ENCODE measurements at regions not wholly inside any gene's neighbourhood (a gene's known extent, or its start where the extent isn't known, plus 50 kb on each side); places are given as distances from the start of the nearest gene placed in this dataset.

DNA sequence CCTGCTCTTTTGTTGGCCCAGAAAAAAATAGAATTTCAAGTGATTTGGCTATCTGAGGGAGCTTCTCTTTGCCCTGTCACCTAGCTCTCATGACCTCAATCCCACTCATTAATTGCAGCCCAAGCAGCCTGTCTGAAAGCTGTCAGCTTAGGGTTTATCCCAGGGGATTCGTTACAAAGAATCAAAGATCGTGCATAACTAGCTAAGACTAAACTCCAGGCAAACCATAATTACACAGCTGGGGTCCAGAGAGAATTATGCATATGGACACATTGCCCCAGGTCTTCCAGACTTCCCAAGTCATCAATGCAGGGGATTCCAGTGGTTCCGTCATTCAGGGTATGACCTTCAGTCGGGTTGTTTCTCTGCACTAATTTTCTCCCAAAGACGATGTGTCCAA, 91.6 kb upstream of the CBLB start:
- H3K36me3 Mint-ChIP-seq = no peaks in the 10 kb centered on the region
- Histone ChIP-seq H3K4me2 (no peak overlapping the region), H3K4me1 (no peaks in the 10 kb centered on the region), H3K36me3 (no peaks in the 10 kb centered on the region), H3K4me3 (no peak overlapping the region), H3K27ac (no peak overlapping the region), H3F3A (ENCODE audit: low read depth) (no peaks in the 10 kb centered on the region), H3K79me2 (ENCODE audit: low read depth) (no peaks in the 10 kb centered on the region), H3K9ac (no peak overlapping the region), H3K9me3 (ENCODE audit: low read depth) (no peaks in the 10 kb centered on the region), H2AFZ (replicated peaks) (no peak overlapping the region), H4K20me1 (ENCODE audit: low read depth) (no peaks in the 10 kb centered on the region), H3K27me3 (no peaks in the 10 kb centered on the region)
- no peak for TF ChIP-seq EZH2phosphoT487 (IDR thresholded peaks at IDR 0.05)
- no peak for TF ChIP-seq EZH2 (IDR thresholded peaks at IDR 0.05)
- no peak for TF ChIP-seq CTCF (IDR thresholded peaks at IDR 0.05)
- no peak overlapping the region for H3K27ac Mint-ChIP-seq
- H3K9me3 Mint-ChIP-seq = no peaks in the 10 kb centered on the region
- DNase-seq (ENCODE audit: low spot score) = peak; percentile 5
- no peak overlapping the region for H3K4me3 Mint-ChIP-seq
- H3K4me1 Mint-ChIP-seq = peaks cover 11% of the 10 kb centered on the region
- peaks cover 3% of the 10 kb centered on the region for H3K27me3 Mint-ChIP-seq (ENCODE audit: insufficient read depth, low read depth)

DNA sequence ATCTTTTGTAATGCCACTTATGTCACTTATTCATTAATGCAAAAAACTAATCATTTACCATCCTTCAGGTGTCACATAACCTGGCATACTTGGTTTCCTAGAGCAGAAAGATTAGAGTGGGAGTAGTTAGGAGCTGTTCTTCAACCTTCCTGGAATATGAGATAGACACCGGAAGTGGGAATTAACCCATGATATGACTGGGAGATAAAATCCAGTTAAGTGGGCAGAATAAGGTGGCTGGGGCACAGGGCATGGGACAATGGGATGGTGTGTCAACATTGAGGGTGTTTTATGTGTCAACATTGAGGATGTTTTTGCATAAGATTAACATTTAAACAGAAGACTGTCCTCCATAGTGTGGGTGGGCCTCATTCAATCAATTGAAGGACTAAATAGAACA, 94.3 kb upstream of the CBLB start:
- Histone ChIP-seq H3K27ac (no peak overlapping the region), H3K27me3 (no peaks in the 10 kb centered on the region), H2AFZ (replicated peaks) (no peak overlapping the region), H3K4me2 (no peak overlapping the region), H3K9ac (no peak overlapping the region), H3K36me3 (no peaks in the 10 kb centered on the region), H3K9me3 (ENCODE audit: low read depth) (no peaks in the 10 kb centered on the region), H3K79me2 (ENCODE audit: low read depth) (no peaks in the 10 kb centered on the region), H4K20me1 (ENCODE audit: low read depth) (no peaks in the 10 kb centered on the region), H3F3A (ENCODE audit: low read depth) (no peaks in the 10 kb centered on the region), H3K4me3 (no peak overlapping the region), H3K4me1 (no peaks in the 10 kb centered on the region)
- H3K27me3 Mint-ChIP-seq (ENCODE audit: insufficient read depth, low read depth) = peaks cover 3% of the 10 kb centered on the region
- TF ChIP-seq CTCF (IDR thresholded peaks at IDR 0.05) = no peak
- TF ChIP-seq EZH2phosphoT487 (IDR thresholded peaks at IDR 0.05) = no peak
- no peak for TF ChIP-seq EZH2 (IDR thresholded peaks at IDR 0.05)
- no peak for DNase-seq (ENCODE audit: low spot score)
- H3K4me1 Mint-ChIP-seq = peaks cover 11% of the 10 kb centered on the region
- H3K4me3 Mint-ChIP-seq = no peak overlapping the region
- H3K36me3 Mint-ChIP-seq = no peaks in the 10 kb centered on the region
- H3K9me3 Mint-ChIP-seq = no peaks in the 10 kb centered on the region
- H3K27ac Mint-ChIP-seq = no peak overlapping the region

GRCh38 chr3:105965384-105965783, 96.6 kb upstream of the CBLB start:
- Histone ChIP-seq H4K20me1 (ENCODE audit: low read depth) (no peaks in the 10 kb centered on the region), H3K36me3 (no peaks in the 10 kb centered on the region), H2AFZ (replicated peaks) (peak overlapping the region; percentile 26), H3K9ac (no peak overlapping the region), H3K4me1 (no peaks in the 10 kb centered on the region), H3K9me3 (ENCODE audit: low read depth) (no peaks in the 10 kb centered on the region), H3F3A (ENCODE audit: low read depth) (no peaks in the 10 kb centered on the region), H3K79me2 (ENCODE audit: low read depth) (no peaks in the 10 kb centered on the region), H3K4me3 (no peak overlapping the region), H3K4me2 (no peak overlapping the region), H3K27me3 (no peaks in the 10 kb centered on the region), H3K27ac (no peak overlapping the region)
- Mint-ChIP-seq H3K36me3 (no peaks in the 10 kb centered on the region), H3K4me1 (peaks cover 4% of the 10 kb centered on the region), H3K9me3 (no peaks in the 10 kb centered on the region), H3K27ac (no peak overlapping the region), H3K27me3 (ENCODE audit: insufficient read depth, low read depth) (peaks cover 4% of the 10 kb centered on the region), H3K4me3 (no peak overlapping the region)
- no peak for DNase-seq (ENCODE audit: low spot score)
- TF ChIP-seq CTCF (IDR thresholded peaks at IDR 0.05) (no peak), EZH2 (IDR thresholded peaks at IDR 0.05) (no peak)

DNA sequence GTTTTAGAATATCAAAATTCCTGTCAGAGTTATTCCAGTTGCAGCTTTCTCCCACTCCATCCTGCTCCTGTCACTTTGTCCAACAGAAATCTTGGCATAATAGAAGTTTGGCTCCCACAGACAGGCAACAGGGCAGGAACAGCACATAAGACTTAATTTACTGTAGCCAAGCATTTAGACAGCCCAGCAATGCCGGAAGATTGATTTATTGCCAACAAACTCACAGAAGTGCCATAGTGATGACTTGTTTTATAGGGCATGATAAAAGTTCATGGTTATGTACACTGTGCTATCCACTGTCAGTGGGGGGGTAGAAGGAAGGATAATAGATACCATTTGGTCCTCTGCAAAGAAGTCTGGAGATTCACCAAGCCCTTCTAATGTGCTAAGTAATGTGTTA, 98.3 kb upstream of the CBLB start:
- no peaks in the 10 kb centered on the region for H3K36me3 Mint-ChIP-seq
- Histone ChIP-seq H3K4me3 (no peak overlapping the region), H3K4me2 (no peak overlapping the region)

More for the DNA sequence above, 98.3 kb upstream of the CBLB start:
- Histone ChIP-seq H3K27ac (no peak overlapping the region), H3K27me3 (no peaks in the 10 kb centered on the region), H2AFZ (replicated peaks) (no peak overlapping the region), H4K20me1 (ENCODE audit: low read depth) (no peaks in the 10 kb centered on the region), H3F3A (ENCODE audit: low read depth) (no peaks in the 10 kb centered on the region), H3K79me2 (ENCODE audit: low read depth) (no peaks in the 10 kb centered on the region), H3K4me1 (no peaks in the 10 kb centered on the region), H3K36me3 (no peaks in the 10 kb centered on the region), H3K9ac (no peak overlapping the region), H3K9me3 (ENCODE audit: low read depth) (no peaks in the 10 kb centered on the region)
- Mint-ChIP-seq H3K4me3 (no peak overlapping the region), H3K4me1 (no peaks in the 10 kb centered on the region), H3K9me3 (peaks cover 11% of the 10 kb centered on the region), H3K27me3 (ENCODE audit: insufficient read depth, low read depth) (peaks cover 2% of the 10 kb centered on the region), H3K27ac (no peak overlapping the region)
- DNase-seq (ENCODE audit: low spot score) = no peak
- TF ChIP-seq CTCF (IDR thresholded peaks at IDR 0.05) (no peak), EZH2phosphoT487 (IDR thresholded peaks at IDR 0.05) (no peak), EZH2 (IDR thresholded peaks at IDR 0.05) (no peak)

All from neural progenitor cell (in vitro differentiated cells).